ENCODE measurements at regions not wholly inside any gene's neighbourhood (a gene's known extent, or its start where the extent isn't known, plus 50 kb on each side); places are given as distances from the start of the nearest gene placed in this dataset.
"Not testable (repeated sequence)": the region's sequence is repeated elsewhere in the genome, so short reads cannot be mapped to it uniquely, and the experiment has no call there.

DNA sequence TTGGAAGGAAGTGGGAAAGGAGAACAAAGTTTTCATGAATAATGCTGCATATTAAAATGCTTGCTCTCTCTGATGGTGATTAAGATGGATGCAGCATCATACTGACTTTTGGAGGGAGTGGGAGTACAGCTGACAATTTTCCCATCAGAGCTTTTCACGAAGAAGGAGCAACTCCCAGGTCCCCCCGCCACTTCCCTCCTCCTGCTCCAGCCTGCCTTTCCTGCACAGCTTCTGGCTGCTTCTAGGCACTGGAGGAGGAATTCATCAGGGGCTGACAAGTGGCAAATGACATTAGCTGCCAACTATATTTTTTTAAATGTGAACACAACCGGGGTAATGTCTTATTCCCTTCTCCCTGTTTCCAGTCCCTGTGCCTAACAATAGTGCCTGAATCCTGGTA is 477.9 kb downstream of the SHISA9 start:
- DNase-seq (ENCODE audit: low spot score): no peak
- Mint-ChIP-seq H3K4me3 (ENCODE audit: unreplicated experiment) (no peak overlapping the region), H3K36me3 (ENCODE audit: low read depth, unreplicated experiment) (no peaks in the 10 kb centered on the region), H3K27me3 (ENCODE audit: unreplicated experiment) (no peaks in the 10 kb centered on the region), H3K9me3 (ENCODE audit: unreplicated experiment) (no peaks in the 10 kb centered on the region), H3K4me1 (ENCODE audit: unreplicated experiment) (no peaks in the 10 kb centered on the region), H3K27ac (ENCODE audit: unreplicated experiment) (no peak overlapping the region)
- TF ChIP-seq CTCF (IDR thresholded peaks at IDR 0.05; ENCODE audit: unreplicated experiment): no peak

DNA sequence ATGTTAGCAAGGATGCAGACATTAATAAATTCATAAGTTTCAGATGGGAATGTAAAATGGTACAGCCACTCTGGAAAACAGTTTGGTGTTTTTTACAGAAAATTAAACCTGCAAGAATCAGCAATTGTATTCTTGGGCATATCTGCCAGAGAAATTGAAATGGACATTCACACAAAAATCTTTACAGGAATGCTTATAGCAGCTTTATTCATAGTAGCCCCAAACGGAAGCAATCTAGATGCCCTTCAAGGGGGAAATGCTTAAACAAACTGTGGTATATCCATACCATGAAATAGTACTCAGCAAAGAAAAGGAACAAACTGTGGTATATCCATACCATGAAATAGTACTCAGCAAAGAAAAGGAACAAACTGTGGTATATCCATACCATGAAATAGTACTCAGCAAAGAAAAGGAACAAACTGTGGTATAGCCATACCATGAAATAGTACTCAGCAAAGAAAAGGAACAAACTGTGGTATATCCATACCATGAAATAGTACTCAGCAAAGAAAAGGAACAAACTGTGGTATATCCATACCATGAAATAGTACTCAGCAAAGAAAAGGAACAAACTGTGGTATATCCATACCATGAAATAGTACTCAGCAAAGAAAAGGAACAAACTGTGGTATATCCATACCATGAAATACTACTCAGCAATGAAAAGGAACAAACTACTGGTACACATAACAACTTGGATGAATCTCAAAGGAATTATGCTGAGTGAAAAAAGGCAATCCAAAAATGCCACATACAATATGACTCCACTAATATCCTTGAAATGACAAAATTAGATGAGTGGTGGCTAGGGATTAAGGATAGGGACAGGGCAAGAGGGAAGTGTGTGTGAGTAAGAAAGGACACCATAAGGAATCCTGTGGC is 484.0 kb downstream of the SHISA9 start:
- not testable (repeated sequence) for H3K9me3 Mint-ChIP-seq (ENCODE audit: unreplicated experiment); H3K36me3 Mint-ChIP-seq (ENCODE audit: low read depth, unreplicated experiment)

GRCh38 chr16:13390093-13390985 is 488.9 kb downstream of the SHISA9 start:
- H3K27ac Mint-ChIP-seq (ENCODE audit: unreplicated experiment): no peak overlapping the region
- no peaks in the 10 kb centered on the region for H3K27me3 Mint-ChIP-seq (ENCODE audit: unreplicated experiment)
- no peaks in the 10 kb centered on the region for H3K4me1 Mint-ChIP-seq (ENCODE audit: unreplicated experiment)
- H3K9me3 Mint-ChIP-seq (ENCODE audit: unreplicated experiment): no peaks in the 10 kb centered on the region
- no peak for DNase-seq (ENCODE audit: low spot score)
- no peak for TF ChIP-seq CTCF (IDR thresholded peaks at IDR 0.05; ENCODE audit: unreplicated experiment)
- H3K36me3 Mint-ChIP-seq (ENCODE audit: low read depth, unreplicated experiment): no peaks in the 10 kb centered on the region
- no peak overlapping the region for H3K4me3 Mint-ChIP-seq (ENCODE audit: unreplicated experiment)

More for the DNA sequence above, 484.0 kb downstream of the SHISA9 start:
- H3K27ac Mint-ChIP-seq (ENCODE audit: unreplicated experiment); H3K4me3 Mint-ChIP-seq (ENCODE audit: unreplicated experiment); H3K27me3 Mint-ChIP-seq (ENCODE audit: unreplicated experiment); DNase-seq (ENCODE audit: low spot score); H3K4me1 Mint-ChIP-seq (ENCODE audit: unreplicated experiment): not testable (repeated sequence)

DNA sequence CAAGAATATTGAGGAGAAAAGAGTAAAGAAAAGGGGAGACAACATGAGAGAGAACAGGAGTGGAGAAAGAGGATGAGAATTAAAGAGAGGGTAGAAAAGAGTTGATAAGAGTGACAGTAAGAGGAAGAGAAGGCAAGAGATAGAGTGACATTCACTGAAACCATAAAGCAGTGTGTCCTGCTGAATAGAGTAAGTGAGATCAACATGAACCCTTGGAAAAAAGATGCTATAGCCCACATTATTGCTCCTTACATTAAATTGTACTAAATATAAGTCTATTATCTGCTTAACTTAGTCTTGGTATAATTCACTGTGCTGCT is 489.5 kb downstream of the SHISA9 start:
- DNase-seq (ENCODE audit: low spot score): no peak
- no peaks in the 10 kb centered on the region for H3K27me3 Mint-ChIP-seq (ENCODE audit: unreplicated experiment)
- no peak overlapping the region for H3K27ac Mint-ChIP-seq (ENCODE audit: unreplicated experiment)
- no peaks in the 10 kb centered on the region for H3K36me3 Mint-ChIP-seq (ENCODE audit: low read depth, unreplicated experiment)
- H3K4me1 Mint-ChIP-seq (ENCODE audit: unreplicated experiment): no peaks in the 10 kb centered on the region
- no peak for TF ChIP-seq CTCF (IDR thresholded peaks at IDR 0.05; ENCODE audit: unreplicated experiment)
- no peak overlapping the region for H3K4me3 Mint-ChIP-seq (ENCODE audit: unreplicated experiment)
- no peaks in the 10 kb centered on the region for H3K9me3 Mint-ChIP-seq (ENCODE audit: unreplicated experiment)

- no peak for DNase-seq (ENCODE audit: low spot score)
- Mint-ChIP-seq H3K4me3 (ENCODE audit: unreplicated experiment) (no peak overlapping the region), H3K27ac (ENCODE audit: unreplicated experiment) (no peak overlapping the region), H3K27me3 (ENCODE audit: unreplicated experiment) (no peaks in the 10 kb centered on the region), H3K4me1 (ENCODE audit: unreplicated experiment) (no peaks in the 10 kb centered on the region), H3K36me3 (ENCODE audit: low read depth, unreplicated experiment) (no peaks in the 10 kb centered on the region), H3K9me3 (ENCODE audit: unreplicated experiment) (no peaks in the 10 kb centered on the region)
- no peak for TF ChIP-seq CTCF (IDR thresholded peaks at IDR 0.05; ENCODE audit: unreplicated experiment)
These were observed 489.9 kb downstream of the SHISA9 start for GRCh38 chr16:13391337-13391736.

Data from endothelial cell (in vitro differentiated cells).